C1 segment of cervical spinal cord (tissue), 14 donors: ENCODE measurements at regions not wholly inside any gene's neighbourhood (a gene's known extent, or its start where the extent isn't known, plus 50 kb on each side); places are given as distances from the start of the nearest gene placed in this dataset.
A peak's percentile ranks its signal among the peaks of the same experiment; 100 is the strongest.
"Not testable (repeated sequence)": the region's sequence is repeated elsewhere in the genome, so short reads cannot be mapped to it uniquely, and the experiment has no call there.

Experiments
- DNase-seq, 14 donors: peaks; one replicate each; lab custom pipeline; 2025; lab: John Stamatoyannopoulos, UW

GRCh38 chr14:61168141-61168540, 113.0 kb downstream of the TMEM30B start:
- no peak for DNase-seq

DNA sequence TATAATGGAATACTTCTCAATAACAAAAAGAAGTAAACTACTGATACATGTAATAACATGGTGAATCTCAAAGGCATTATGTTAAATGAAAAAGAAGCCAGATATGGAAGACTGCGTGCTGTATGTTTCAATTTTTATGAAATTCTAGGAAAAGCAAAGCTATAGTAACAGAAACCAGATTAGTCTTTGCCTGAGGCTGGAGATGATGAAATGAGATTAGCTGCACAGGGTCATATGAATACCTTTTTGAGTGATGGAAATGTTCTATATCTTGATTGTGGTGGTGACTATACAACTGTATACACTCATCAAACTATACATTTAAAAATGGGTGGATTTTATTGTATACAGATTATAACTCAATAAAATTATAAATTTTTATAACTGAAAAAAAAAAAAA, 113.5 kb downstream of the TMEM30B start:
- DNase-seq = no peak

GRCh38 chr14:61160798-61161197, 120.3 kb downstream of the TMEM30B start:
- no peak for DNase-seq

DNA sequence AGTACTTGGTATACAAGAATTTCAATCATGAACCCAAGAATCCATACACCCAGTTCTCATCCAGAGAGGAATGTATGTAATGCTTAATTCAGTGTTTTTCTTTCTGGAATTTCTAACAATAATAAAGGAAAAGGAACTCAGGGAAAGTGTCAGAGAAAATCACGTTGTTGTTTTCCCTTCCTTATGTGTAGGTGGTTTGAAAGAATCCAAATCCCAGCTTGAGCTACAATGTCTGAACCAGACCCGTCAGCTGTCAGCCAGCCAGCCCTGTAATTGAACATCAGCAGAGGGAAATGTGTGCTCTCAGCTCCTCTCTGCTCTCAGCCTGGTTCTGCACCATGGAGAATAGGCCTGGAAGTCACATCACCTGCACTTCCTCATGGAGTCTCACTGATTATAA, 126.5 kb downstream of the TMEM30B start:
- no peak for DNase-seq

GRCh38 chr14:61153914-61154545, 127.1 kb downstream of the TMEM30B start:
- DNase-seq = no peak

- no peak for DNase-seq
Observed at GRCh38 chr14:61153431-61153830, 127.7 kb downstream of the TMEM30B start.

- DNase-seq = no peak
Observed at GRCh38 chr14:61152851-61153364, 128.2 kb downstream of the TMEM30B start.

- no peak for DNase-seq
Observed at GRCh38 chr14:61151251-61151650, 129.9 kb downstream of the TMEM30B start.

DNA sequence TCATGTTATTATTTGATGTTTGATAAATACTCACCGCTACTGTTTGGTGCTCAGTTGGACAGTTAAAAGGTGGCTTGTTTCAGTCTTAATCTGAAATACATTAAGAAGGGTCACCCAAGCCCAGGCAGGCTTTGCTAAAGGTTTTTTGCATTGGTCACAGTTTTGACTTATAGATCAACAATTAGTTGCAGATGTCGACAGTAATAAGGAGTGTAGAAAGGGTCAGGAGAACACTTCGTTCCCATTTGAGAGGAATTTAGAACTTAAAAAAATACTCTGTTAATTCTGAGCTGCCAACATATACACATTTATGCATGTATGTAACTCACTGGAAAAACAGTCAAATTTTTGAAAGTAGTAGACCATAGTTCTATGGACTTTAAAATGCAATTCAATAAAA, 130.3 kb downstream of the TMEM30B start:
- DNase-seq = no peak

DNA sequence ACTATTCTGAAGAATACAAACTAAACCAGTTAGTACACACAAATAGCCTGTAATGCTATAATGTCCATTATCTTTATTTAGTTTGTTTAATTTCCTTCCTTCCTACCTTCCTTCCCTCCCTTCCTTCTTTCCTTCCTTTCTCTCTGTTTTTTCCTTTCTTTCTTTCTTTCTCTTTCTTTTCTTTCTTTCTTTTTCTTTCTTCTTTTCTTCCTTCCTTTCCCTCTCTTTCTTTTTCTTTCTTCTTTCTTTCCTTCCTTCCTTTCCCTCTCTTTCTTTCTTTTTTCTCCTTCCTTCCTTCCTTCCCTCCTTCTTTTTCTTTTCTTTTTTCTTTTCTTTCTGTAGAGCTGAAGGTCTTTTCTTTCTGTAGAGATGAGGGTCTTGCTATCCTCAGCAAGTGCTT, 131.2 kb downstream of the TMEM30B start:
- DNase-seq = no peak

DNA sequence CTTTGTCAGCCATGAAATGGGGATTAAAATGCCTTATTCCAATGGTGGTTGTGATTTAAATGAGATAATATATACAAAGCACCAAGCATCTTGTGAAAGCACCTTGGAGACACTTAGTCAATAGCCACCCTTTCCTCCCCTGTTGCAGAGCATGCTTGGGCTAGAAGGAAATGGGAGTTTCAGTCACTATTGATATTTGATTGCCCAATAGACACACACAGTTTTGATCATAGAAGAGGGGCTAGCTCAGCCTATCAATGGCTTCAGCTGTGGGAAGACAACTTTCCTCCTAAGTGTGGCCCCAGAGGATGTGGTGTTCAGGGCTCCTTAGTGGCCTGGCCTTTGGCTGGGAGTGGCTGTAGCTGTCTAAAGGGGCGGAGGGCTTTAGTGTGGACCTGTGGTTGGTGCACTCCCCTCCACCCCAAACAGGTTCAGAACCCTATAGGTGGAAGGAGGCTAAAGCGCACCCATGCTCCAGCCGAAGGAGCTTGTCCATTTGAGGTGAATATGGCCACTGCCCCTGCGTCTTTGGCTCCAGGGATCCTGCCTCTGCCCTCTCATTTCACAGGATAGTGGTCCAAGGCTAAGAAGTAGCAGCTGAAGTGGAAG, 132.3 kb downstream of the TMEM30B start:
- DNase-seq = no peak

GRCh38 chr14:61147831-61148549, 133.1 kb downstream of the TMEM30B start:
- DNase-seq = peak in 9 of 14 donors; percentile 9 to 74 (median 19)

DNA sequence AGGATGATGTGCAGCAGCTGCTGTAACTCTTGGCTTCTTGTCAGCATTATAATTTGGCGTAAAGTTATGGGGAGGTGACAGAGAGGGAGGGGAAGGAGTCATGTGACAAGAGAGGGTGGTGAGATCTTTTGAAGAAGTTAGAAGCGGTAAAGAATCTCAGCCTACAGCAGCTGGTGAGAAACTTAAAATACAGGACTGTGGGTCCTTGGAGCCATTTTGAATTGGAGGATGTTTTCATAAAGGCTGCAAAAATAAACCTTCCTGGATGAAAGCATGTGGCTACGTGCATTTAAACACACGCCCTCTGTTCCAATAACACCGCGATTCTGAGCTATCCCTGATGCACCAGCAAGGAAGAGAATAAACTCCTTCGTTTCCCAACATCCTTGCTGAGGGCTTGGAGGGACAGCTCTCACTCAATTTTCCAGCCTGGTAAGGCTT, 133.7 kb downstream of the TMEM30B start:
- DNase-seq = no peak

GRCh38 chr14:61146899-61147298, 134.2 kb downstream of the TMEM30B start:
- no peak for DNase-seq

DNA sequence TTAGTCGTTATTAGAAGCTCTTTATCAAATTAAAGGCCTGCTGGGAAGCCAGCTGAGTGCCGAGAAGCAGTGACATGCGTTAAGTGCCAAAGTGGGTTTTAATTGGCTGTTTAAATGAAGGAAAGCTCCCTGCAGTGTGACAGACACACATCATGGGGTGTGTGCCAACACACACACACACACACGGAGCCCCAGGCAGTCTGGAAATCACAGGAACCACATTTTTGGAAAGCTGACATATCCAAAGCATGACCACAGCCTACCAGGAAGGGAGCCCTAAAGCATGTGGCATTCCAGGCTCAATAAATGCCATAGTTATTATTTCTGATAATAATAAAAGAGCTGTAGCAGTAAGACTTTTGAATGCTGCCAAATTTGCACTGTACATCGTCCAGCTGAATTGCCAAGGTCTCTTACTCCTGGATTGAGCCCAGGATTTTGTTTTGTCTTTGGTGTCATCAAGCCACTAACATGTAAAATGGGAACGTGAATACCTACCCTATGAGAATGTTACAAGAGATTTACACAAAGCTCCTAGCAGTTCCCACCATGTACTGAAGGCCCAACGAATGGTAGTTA, 135.1 kb downstream of the TMEM30B start:
- DNase-seq = no peak

DNA sequence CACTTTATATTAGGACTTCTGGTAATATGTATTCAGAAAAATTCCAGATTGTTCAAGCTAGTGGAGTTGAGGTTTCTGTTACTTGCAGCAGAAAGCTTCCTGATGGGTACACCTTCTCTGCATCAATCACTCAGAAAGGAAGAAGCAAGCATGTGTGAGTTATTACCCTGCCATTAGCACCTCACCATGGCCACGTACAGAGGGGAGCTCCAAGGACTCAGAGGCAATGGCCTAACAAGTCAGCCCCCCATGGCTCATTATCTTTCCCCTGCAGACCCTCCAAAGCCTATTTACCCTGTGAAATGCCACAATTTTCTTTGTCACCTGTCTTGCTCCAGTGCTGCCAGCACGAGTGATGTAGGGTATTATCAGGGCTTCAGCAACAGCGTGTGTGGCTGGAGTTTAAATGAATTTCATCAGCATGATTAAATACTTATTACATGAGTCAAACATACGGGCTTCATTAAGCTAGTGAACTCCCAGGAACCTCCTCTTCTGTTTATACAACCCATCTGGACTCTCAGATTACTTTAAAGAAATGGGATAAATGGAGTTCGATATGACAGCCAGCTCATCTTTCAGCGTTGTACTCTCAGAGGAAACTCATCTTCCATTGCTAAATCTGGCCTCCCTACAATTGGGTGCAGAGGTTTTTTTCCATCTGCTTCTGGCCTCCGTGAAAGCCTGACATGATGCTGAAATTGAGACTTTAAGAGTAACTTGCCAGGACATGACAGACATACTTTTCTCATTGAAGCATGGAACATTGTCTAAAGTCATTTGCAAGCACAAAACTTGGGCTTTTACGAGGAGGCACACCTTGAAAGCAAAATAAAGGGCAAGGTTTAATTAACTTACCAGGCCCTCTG, 135.9 kb downstream of the TMEM30B start:
- no peak for DNase-seq

GRCh38 chr14:61144117-61145033, 136.8 kb downstream of the TMEM30B start:
- DNase-seq = not testable (repeated sequence)

DNA sequence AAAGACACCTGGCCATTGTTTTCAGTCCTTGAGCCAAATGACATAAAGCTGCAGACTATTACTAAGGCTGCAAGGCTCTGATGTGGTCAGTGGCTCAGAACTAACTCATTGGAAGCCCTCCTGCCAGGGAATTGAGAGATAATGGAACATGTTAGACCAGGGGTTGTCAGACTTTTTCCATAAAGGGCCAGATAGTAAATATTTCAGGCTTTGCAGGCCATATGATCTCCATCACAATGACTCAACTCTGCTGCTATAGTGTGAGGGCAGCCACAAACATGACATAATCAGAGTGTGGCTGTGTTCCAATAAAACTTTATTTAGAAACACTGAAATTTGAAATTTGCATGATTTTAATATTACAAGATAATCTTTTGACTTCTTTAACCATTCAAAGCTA, 140.3 kb downstream of the TMEM30B start:
- no peak for DNase-seq

DNA sequence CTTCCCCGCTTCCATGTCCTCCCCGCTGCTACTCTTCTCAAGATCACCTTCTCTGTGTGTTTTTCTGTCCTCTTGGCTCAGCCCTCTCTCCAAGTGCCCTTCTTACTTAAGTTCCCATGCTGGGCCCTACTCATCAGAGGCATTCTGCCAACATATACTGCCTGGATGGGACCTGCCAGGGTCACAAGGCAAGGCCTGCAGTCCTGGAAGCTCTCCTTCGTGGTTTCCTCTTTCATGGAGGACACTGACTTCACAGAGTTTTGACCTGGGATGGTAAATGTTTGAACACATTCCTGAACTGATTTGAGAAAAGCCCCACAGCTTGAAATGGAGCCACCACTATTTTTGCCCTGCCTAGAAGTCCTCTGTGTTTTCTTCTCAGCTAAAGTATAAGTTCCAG, 140.9 kb downstream of the TMEM30B start:
- DNase-seq = no peak

DNA sequence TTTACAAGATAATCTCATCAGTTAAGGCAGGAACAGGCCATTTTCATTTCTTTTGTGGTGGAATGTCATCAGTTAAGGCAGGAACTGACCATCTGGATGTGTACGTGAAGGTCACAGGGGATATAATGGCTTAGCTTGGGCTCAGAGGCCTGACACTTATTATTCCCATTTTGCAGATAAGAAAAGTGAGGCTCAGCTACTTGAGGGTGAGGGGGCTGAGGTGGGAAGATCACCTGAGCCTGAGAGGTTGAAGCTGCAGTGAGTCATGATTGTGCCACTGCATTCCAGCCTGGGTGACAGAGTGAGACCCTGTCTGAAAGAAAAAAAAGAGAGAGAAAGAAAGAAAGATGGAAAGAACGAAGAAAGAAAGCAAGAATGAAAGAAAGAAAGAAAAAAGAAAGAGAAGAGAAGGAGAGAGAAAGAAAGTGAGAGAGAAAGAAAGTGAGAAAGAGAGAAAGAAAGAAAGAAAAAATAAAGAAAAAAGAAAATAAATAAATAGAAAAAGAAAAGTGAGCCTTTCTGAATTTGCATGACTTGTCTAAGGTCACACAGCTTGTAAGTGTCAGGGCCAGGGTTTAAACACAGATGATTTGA, 142.0 kb downstream of the TMEM30B start:
- no peak for DNase-seq
